ENCODE measurements at regions not wholly inside any gene's neighbourhood (a gene's known extent, or its start where the extent isn't known, plus 50 kb on each side); places are given as distances from the start of the nearest gene placed in this dataset.

- DNase-seq (ENCODE audit: low spot score) = no peak
Observed at GRCh38 chr2:94939349-94939748, 68.1 kb downstream of the TEKT4 start.

- DNase-seq (ENCODE audit: low spot score) = no peak
Observed at GRCh38 chr2:94947097-94948016, 76.1 kb downstream of the TEKT4 start.

GRCh38 chr2:94955702-94956101, 69.8 kb upstream of the MAL start:
- DNase-seq (ENCODE audit: low spot score) = no peak

GRCh38 chr2:94956797-94957391, 68.6 kb upstream of the MAL start:
- DNase-seq (ENCODE audit: low spot score) = peak; percentile 67

GRCh38 chr2:94958245-94958644, 67.3 kb upstream of the MAL start:
- no peak for DNase-seq (ENCODE audit: low spot score)

- DNase-seq (ENCODE audit: low spot score) = no peak
Observed at GRCh38 chr2:94960266-94960665, 65.2 kb upstream of the MAL start.

GRCh38 chr2:94960751-94961150, 64.8 kb upstream of the MAL start:
- no peak for DNase-seq (ENCODE audit: low spot score)

- no peak for DNase-seq (ENCODE audit: low spot score)
Observed at GRCh38 chr2:94964193-94964592, 61.3 kb upstream of the MAL start.

- DNase-seq (ENCODE audit: low spot score) = no peak
Observed at GRCh38 chr2:94966689-94967088, 58.8 kb upstream of the MAL start.

GRCh38 chr2:94970353-94970752, 55.2 kb upstream of the MAL start:
- no peak for DNase-seq (ENCODE audit: low spot score)

Data from iPS-NIHi11 (cell line).